ENCODE measurements at regions not wholly inside any gene's neighbourhood (a gene's known extent, or its start where the extent isn't known, plus 50 kb on each side); places are given as distances from the start of the nearest gene placed in this dataset.

DNA sequence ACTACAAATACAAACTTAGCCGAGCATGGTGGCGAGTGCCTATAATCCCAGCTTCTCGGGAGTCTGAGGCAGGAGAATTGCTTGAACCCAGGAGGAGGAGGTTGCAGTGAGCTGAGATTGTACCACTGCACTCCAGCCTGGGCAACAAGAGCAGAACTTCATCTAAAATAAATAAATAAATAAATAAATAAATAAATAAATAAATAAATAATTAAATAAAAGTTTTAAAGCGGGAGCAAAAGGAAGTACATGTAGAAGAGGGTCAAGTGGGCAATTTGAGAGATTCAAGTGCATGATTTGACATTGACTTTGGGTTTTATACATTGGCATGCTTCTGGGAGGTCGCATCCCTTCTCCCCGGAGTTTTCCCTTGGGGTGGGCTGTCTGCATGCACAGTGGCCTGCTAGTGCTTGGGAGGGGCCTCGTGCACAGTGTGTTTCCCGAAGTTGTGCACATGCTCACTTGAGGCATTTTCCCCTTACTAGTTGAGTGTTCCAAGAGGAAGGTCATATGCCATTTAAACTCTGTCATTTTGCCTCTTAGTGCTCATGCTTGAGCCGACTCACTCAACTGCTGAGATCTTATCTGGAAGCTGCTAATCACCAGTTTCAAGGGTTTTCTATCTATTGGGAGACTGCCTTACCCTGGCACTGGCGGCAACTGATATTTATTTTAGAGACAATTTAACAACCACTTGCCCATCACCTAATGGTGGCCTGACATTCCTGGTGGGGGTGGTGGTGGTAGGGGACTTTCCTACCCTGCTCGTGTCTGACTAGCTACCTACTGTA, 193.2 kb upstream of the MPHOSPH6 start:
- Histone ChIP-seq H3K27me3 (ENCODE audit: control insufficient read depth, insufficient read depth, low read length) (no peaks in the 10 kb centered on the region), H3K9me3 (ENCODE audit: control insufficient read depth, insufficient read depth, low read length) (no peaks in the 10 kb centered on the region), H3K4me1 (ENCODE audit: control insufficient read depth, insufficient read depth, low read length) (no peaks in the 10 kb centered on the region), H3K27ac (ENCODE audit: low read length) (no peak overlapping the region), H3K36me3 (ENCODE audit: control insufficient read depth, insufficient read depth, low read length) (no peaks in the 10 kb centered on the region), H3K4me3 (ENCODE audit: low read length) (no peak overlapping the region)
- no peak for DNase-seq (ENCODE audit: low read depth, low spot score)
- no CpG with 5 or more reads among the region's 11 CpGs for WGBS (ENCODE audit: insufficient coverage, insufficient read length)

DNA sequence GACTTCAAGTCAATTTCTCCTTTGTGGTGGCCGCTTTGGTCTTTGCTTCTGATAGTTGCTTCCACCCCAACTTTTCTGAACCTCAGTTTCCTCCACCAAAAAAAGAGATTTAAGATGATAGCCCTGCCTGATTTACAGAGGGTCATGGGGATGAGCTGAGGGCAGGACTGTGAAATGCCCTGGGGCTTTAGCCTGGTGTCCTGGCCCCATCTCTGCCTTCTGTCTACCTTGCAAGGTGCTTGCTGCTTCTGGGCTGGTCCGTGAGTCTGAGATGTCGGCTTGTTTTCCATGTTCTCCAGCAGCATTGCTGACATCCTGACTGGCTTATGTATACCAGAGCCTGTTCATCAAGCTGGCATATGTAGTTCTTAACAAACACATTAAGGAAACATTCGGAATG, 191.9 kb upstream of the MPHOSPH6 start:
- WGBS (ENCODE audit: insufficient coverage, insufficient read length) = no CpG with 5 or more reads among the region's 4 CpGs
- DNase-seq (ENCODE audit: low read depth, low spot score) = no peak
- Histone ChIP-seq H3K9me3 (ENCODE audit: control insufficient read depth, insufficient read depth, low read length) (no peaks in the 10 kb centered on the region), H3K36me3 (ENCODE audit: control insufficient read depth, insufficient read depth, low read length) (no peaks in the 10 kb centered on the region), H3K27ac (ENCODE audit: low read length) (no peak overlapping the region), H3K4me3 (ENCODE audit: low read length) (no peak overlapping the region), H3K4me1 (ENCODE audit: control insufficient read depth, insufficient read depth, low read length) (no peaks in the 10 kb centered on the region), H3K27me3 (ENCODE audit: control insufficient read depth, insufficient read depth, low read length) (no peaks in the 10 kb centered on the region)

DNA sequence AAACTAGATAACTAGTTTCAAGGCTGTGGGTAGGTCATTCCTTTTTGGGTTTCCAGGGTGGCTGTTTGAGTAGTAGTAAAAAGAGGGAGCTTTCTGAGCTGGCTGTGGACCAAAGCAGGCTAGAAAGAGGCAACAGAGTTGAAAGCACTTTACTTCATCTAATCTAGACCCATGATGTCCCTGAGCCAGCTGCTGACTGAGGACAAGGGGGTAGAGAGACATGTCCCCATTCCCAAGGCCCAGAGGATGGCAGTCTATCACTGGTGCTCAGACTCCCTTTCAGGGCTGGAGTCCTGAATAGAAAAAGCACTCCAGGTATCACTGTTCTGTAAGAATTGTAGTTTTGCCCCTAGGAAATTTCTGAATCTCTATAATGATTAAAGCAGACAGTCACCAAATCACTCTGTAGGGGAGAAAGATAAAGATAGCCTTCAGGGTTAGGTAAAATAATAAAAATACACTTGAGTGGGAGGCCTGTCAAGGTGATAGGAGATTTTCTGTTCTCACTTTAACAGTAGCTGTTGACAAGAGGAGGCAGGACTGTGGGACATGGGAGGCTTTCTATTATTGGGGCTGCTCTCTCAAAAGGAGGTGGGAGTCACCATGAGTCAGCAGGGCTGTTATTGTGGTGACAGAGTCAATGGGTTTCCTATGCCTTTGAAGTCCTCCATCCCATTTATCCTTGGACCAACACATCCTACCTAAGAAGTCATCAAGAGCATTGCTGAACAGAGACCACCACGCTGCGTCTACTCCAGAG, 190.2 kb upstream of the MPHOSPH6 start:
- Histone ChIP-seq H3K4me1 (ENCODE audit: control insufficient read depth, insufficient read depth, low read length) (no peaks in the 10 kb centered on the region), H3K36me3 (ENCODE audit: control insufficient read depth, insufficient read depth, low read length) (no peaks in the 10 kb centered on the region), H3K9me3 (ENCODE audit: control insufficient read depth, insufficient read depth, low read length) (no peaks in the 10 kb centered on the region), H3K27me3 (ENCODE audit: control insufficient read depth, insufficient read depth, low read length) (no peaks in the 10 kb centered on the region), H3K27ac (ENCODE audit: low read length) (no peak overlapping the region), H3K4me3 (ENCODE audit: low read length) (no peak overlapping the region)
- no CpG with 5 or more reads among the region's 2 CpGs for WGBS (ENCODE audit: insufficient coverage, insufficient read length)
- DNase-seq (ENCODE audit: low read depth, low spot score) = no peak

DNA sequence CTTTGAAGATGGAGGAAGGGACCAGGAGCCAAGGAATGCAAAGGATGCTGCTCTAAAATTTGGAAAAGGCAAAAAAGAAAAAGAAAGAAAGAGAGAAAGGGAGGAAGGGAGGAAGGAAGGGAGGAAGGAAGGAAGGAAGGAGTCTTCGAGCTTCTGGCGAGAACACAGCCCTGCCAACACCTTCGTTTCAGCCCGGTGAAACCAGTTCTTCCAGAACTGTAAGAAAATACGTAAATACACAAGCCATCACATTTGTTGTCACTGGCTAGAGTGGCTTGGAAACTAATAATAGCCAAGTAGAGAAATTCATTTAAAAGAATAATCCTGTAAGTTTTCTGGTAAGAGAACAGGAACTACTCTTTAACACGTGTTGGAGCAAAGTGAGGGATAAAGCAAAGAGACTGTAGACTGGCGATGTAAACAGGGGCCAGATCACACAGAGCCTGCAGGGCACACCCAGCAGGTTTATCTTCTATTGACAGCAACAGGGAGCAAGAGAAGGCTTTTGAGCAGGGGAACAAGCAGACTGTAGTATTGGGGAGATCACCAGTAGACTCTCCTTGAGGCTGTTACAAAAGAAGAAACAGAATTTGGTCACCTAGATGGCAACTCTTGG, 188.7 kb upstream of the MPHOSPH6 start:
- DNase-seq (ENCODE audit: low read depth, low spot score) = no peak
- Histone ChIP-seq H3K36me3 (ENCODE audit: control insufficient read depth, insufficient read depth, low read length) (no peaks in the 10 kb centered on the region), H3K4me3 (ENCODE audit: low read length) (no peak overlapping the region), H3K27ac (ENCODE audit: low read length) (no peak overlapping the region), H3K4me1 (ENCODE audit: control insufficient read depth, insufficient read depth, low read length) (no peaks in the 10 kb centered on the region), H3K9me3 (ENCODE audit: control insufficient read depth, insufficient read depth, low read length) (no peaks in the 10 kb centered on the region), H3K27me3 (ENCODE audit: control insufficient read depth, insufficient read depth, low read length) (no peaks in the 10 kb centered on the region)
- WGBS (ENCODE audit: insufficient coverage, insufficient read length) = no CpG with 5 or more reads among the region's 7 CpGs

DNA sequence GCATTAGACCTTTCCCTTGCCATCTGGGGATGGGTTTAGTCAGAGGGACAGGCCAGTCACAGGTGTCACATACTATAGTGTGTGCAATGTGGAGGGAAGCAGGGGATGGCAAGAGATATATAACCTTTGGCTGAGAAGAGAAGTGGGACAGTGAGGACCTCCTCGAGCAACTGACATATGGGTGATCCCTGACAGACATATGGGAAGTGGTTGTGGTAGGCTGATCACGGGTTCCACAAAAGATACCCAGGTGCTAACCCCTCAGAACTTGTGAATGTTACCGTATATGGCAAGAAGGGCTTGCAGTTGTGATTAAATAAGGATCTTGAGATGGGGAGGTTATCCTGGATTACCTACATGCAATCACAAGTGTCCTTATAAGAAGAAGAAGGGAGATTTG, 188.1 kb upstream of the MPHOSPH6 start:
- no CpG with 5 or more reads among the region's 3 CpGs for WGBS (ENCODE audit: insufficient coverage, insufficient read length)
- H3K27me3 ChIP-seq (ENCODE audit: control insufficient read depth, insufficient read depth, low read length) = no peaks in the 10 kb centered on the region
- no peaks in the 10 kb centered on the region for H3K4me1 ChIP-seq (ENCODE audit: control insufficient read depth, insufficient read depth, low read length)
- H3K9me3 ChIP-seq (ENCODE audit: control insufficient read depth, insufficient read depth, low read length) = no peaks in the 10 kb centered on the region
- no peak overlapping the region for H3K4me3 ChIP-seq (ENCODE audit: low read length)
- no peak for DNase-seq (ENCODE audit: low read depth, low spot score)
- H3K36me3 ChIP-seq (ENCODE audit: control insufficient read depth, insufficient read depth, low read length) = no peaks in the 10 kb centered on the region
- H3K27ac ChIP-seq (ENCODE audit: low read length) = no peak overlapping the region

DNA sequence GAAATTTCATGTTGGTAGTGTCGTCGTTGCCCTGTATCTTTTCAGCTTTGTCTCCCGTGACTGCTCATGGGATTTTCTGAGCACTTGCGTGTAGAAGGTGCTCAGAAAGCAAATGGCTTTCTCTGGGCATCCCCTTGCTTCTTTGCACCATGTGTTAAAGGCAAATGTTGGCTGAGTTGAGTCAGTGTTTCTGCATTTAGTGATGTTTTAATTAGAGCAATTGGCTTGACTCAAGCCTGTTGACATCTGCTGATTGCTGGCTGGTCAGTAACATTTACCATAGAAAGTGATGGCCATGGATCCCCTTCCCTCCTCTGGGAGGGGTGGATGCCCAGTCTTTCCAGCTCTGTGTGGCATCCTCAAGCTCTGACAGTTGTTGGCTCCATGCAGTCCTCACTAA, 187.2 kb upstream of the MPHOSPH6 start:
- Histone ChIP-seq H3K4me3 (ENCODE audit: low read length) (no peak overlapping the region), H3K36me3 (ENCODE audit: control insufficient read depth, insufficient read depth, low read length) (no peaks in the 10 kb centered on the region), H3K9me3 (ENCODE audit: control insufficient read depth, insufficient read depth, low read length) (no peaks in the 10 kb centered on the region), H3K27ac (ENCODE audit: low read length) (no peak overlapping the region), H3K4me1 (ENCODE audit: control insufficient read depth, insufficient read depth, low read length) (no peaks in the 10 kb centered on the region), H3K27me3 (ENCODE audit: control insufficient read depth, insufficient read depth, low read length) (no peaks in the 10 kb centered on the region)
- WGBS (ENCODE audit: insufficient coverage, insufficient read length) = no CpG with 5 or more reads among the region's 4 CpGs
- DNase-seq (ENCODE audit: low read depth, low spot score) = no peak

DNA sequence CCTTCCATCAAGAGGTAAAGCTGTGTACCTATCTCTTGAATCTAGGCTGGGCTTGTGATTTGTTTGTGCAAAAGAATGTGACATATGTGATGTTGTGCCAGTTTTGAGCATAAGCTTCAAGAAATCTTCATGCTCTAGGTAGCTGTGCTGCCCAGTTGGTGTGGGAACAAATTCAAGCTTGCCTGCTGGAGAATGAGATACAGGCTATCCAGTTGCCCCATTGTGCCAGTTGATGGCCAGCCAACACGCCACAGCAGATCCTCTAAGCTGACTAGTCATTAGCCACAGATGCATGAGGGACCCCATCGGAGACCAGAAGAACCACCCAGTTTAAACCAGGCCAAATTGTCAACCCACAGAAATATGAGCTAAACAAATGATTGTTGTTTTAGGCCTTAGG, 180.5 kb upstream of the MPHOSPH6 start:
- Histone ChIP-seq H3K4me3 (ENCODE audit: low read length) (no peak overlapping the region), H3K27ac (ENCODE audit: low read length) (no peak overlapping the region), H3K36me3 (ENCODE audit: control insufficient read depth, insufficient read depth, low read length) (no peaks in the 10 kb centered on the region), H3K4me1 (ENCODE audit: control insufficient read depth, insufficient read depth, low read length) (no peaks in the 10 kb centered on the region; the same call in 1 of the 2 replicates), H3K27me3 (ENCODE audit: control insufficient read depth, insufficient read depth, low read length) (no peaks in the 10 kb centered on the region), H3K9me3 (ENCODE audit: control insufficient read depth, insufficient read depth, low read length) (no peaks in the 10 kb centered on the region)
- DNase-seq (ENCODE audit: low read depth, low spot score) = no peak
- WGBS (ENCODE audit: insufficient coverage, insufficient read length) = no CpG with 5 or more reads among the region's 2 CpGs

DNA sequence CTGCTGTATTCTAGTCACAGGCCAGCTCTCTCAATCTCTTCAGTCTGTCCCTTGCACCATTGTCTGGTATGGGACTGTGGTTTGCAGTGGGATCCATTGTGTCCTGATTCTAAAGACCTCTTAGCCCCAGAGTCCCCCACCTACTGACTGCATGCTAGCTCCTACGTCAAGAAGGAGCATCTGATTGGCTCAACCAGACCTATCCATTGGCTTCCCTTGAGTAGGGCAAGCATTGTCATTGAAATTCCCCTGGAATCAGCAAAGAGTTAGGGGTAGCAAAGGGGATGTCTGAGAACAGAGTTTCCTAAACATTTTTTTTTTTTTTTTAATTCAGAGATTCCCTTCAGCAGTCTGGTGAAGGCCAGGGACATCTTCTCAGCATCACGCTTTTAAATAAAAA, 175.3 kb upstream of the MPHOSPH6 start:
- Histone ChIP-seq H3K36me3 (ENCODE audit: control insufficient read depth, insufficient read depth, low read length) (no peaks in the 10 kb centered on the region), H3K27ac (ENCODE audit: low read length) (no peak overlapping the region), H3K4me1 (ENCODE audit: control insufficient read depth, insufficient read depth, low read length) (no peaks in the 10 kb centered on the region; the same call in 1 of the 2 replicates), H3K27me3 (ENCODE audit: control insufficient read depth, insufficient read depth, low read length) (no peaks in the 10 kb centered on the region), H3K4me3 (ENCODE audit: low read length) (no peak overlapping the region), H3K9me3 (ENCODE audit: control insufficient read depth, insufficient read depth, low read length) (no peaks in the 10 kb centered on the region)
- DNase-seq (ENCODE audit: low read depth, low spot score) = no peak
- WGBS (ENCODE audit: insufficient coverage, insufficient read length) = no CpG with 5 or more reads among the region's 2 CpGs

DNA sequence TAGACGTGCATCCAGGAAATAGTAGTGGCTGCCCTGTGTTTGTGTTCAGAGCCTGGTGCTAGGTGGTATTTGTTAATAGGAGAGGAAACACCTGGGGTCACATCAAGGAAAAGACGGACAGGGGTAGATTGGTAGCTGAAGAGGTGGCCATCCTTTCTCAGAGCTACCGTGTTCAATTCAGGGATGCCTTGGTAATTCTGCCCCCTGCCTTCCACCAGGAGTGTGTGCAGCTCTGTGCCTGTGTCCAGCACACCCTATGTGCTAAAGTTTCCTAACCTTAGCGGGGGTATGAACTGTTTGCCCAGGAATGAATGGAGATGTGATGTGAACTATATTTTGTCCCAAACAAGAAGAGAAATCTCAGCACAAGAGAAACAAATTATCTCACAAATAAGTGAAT, 174.1 kb upstream of the MPHOSPH6 start:
- H3K36me3 ChIP-seq (ENCODE audit: control insufficient read depth, insufficient read depth, low read length) = no peaks in the 10 kb centered on the region
- H3K9me3 ChIP-seq (ENCODE audit: control insufficient read depth, insufficient read depth, low read length) = no peaks in the 10 kb centered on the region
- H3K4me1 ChIP-seq (ENCODE audit: control insufficient read depth, insufficient read depth, low read length) = no peaks in the 10 kb centered on the region; the same call in 1 of the 2 replicates
- no CpG with 5 or more reads among the region's 4 CpGs for WGBS (ENCODE audit: insufficient coverage, insufficient read length)
- H3K27ac ChIP-seq (ENCODE audit: low read length) = no peak overlapping the region
- no peak overlapping the region for H3K4me3 ChIP-seq (ENCODE audit: low read length)
- H3K27me3 ChIP-seq (ENCODE audit: control insufficient read depth, insufficient read depth, low read length) = no peaks in the 10 kb centered on the region
- DNase-seq (ENCODE audit: low read depth, low spot score) = peak; percentile 16

DNA sequence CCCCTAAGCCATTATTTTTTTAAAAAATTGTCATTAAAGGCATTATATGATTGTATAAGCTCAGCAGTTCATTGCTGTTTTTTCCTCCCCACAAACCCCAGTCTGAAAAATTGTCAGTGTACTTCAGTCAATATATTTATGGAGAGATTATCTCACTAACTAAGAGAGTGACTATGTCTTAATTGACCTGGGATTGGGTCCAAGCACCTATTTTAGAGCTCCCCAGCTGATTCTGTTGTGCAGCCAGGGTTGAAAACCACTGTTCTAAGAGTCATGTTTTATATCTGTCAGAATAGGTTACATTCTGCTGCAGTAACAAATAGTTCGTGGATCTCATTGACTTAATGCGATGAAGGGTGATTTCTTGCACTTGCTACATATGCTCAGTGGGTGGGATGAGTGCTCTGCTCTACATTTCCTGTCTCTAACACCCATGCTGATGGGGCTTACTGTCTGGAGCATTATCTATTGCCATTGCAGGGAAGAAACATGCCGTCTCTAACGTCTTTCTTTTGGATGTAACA, 171.2 kb upstream of the MPHOSPH6 start:
- Histone ChIP-seq H3K4me1 (ENCODE audit: control insufficient read depth, insufficient read depth, low read length) (no peaks in the 10 kb centered on the region), H3K9me3 (ENCODE audit: control insufficient read depth, insufficient read depth, low read length) (no peaks in the 10 kb centered on the region), H3K27me3 (ENCODE audit: control insufficient read depth, insufficient read depth, low read length) (no peaks in the 10 kb centered on the region), H3K36me3 (ENCODE audit: control insufficient read depth, insufficient read depth, low read length) (no peaks in the 10 kb centered on the region), H3K4me3 (ENCODE audit: low read length) (no peak overlapping the region), H3K27ac (ENCODE audit: low read length) (no peak overlapping the region)
- DNase-seq (ENCODE audit: low read depth, low spot score) = no peak
- WGBS (ENCODE audit: insufficient coverage, insufficient read length) = no CpG with 5 or more reads among the region's 4 CpGs

All from iPS DF 6.9 (cell line).